ENCODE measurements at regions not wholly inside any gene's neighbourhood (a gene's known extent, or its start where the extent isn't known, plus 50 kb on each side); places are given as distances from the start of the nearest gene placed in this dataset.

GRCh38 chr20:48571949-48572847 is 255.6 kb downstream of the PREX1 start:
- DNase-seq (ENCODE audit: low read depth in 2 of 3, low spot score in 2 of 3) = no peak

DNA sequence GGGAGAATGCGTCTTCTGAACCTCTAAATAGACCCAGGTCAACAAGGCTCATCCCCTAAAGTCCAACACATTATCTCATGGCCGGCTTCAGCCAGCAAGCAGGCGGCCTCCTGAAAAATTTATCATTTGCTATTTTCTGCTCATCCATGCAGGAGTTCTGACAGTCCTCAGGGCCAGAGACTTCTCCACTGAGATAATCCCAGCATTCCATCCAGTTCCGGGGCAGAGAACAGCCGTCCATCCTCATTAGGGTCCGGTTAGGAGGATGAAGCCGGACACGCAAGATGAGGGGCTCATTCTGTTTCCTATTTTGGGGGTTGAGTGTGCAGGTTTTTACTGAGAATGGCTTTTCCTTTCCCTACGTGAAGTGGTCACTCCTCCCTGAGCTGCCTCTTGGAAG is 258.1 kb downstream of the PREX1 start:
- no peak for DNase-seq (ENCODE audit: low read depth in 2 of 3, low spot score in 2 of 3)

- no peak for DNase-seq (ENCODE audit: low read depth in 2 of 3, low spot score in 2 of 3)
These were observed 259.3 kb downstream of the PREX1 start for GRCh38 chr20:48568520-48568919.

- DNase-seq (ENCODE audit: low read depth in 2 of 3, low spot score in 2 of 3) = no peak
These were observed 260.7 kb downstream of the PREX1 start for GRCh38 chr20:48567145-48567544.

DNA sequence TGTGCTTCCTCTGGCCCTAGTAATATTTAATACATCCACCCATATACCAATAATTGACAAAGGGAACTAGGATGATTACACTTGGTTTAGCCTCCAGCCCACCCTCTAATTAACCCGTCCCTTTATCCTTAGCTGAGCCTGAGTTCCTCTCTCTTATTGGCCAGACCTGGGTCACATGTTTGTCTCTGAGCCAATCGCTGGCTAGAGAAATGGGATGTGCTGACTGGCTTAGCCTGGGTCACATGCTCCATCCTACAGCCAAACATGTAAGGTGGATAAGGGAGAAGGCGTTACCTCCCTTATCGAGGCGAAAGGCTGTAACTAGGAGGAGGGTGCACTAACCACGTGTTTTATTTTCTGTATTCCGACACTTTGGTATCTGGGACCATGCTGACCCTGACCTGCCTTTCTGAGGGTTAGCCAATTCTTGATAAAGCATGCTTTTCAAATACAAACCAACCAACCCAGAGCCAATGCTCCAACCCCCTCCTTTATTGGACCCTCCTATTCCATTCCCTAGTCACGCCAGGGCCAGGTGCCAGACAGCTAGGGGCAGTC is 262.7 kb downstream of the PREX1 start:
- DNase-seq (ENCODE audit: low read depth in 2 of 3, low spot score in 2 of 3) = no peak

- DNase-seq (ENCODE audit: low read depth in 2 of 3, low spot score in 2 of 3) = no peak
These were observed 264.5 kb downstream of the PREX1 start for GRCh38 chr20:48563191-48563870.

- no peak for DNase-seq (ENCODE audit: low read depth in 2 of 3, low spot score in 2 of 3)
These were observed 265.1 kb downstream of the PREX1 start for GRCh38 chr20:48562586-48563116.

- DNase-seq (ENCODE audit: low read depth in 2 of 3, low spot score in 2 of 3) = no peak
These were observed 268.9 kb downstream of the PREX1 start for GRCh38 chr20:48558906-48559305.

DNA sequence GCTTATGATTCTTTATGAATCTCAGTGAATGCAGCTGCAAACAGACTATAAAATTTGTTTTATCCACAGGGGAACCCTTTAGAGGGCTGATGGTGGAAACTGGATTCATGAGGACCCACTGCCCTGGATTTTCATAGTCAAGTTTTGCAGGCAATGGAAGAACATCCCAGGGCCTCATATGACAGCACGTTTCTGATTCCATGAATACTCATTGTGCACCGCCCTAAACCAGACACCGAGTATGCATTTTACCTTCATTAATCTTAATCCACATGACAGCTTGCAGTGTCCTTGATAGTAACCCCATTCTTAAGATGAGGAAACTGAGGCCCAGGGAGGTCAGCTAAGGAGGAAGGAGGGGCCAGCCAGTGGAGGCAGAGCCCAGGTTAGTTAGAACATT is 270.4 kb downstream of the PREX1 start:
- no peak for DNase-seq (ENCODE audit: low read depth in 2 of 3, low spot score in 2 of 3)

DNA sequence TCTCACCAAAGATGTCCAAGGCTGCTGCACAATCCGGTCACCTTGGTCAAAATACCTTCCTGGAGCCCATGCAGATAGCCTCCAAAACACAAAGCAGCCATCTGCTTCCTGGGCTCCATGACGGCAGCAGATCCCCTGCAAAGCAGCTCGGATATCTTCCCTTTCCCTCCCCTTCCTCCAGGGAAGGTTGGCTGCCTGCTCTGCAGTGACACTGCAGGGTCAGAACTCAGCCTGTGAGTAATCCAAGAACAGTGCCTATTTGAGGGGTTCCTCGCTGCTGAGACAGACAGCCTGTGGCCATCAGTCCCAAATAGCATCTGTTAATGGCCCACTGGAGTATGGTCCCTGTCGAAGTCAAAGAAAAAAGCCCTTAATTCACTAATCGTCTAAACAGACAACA is 270.8 kb downstream of the PREX1 start:
- DNase-seq (ENCODE audit: low read depth in 2 of 3, low spot score in 2 of 3) = no peak

GRCh38 chr20:48552550-48552949 is 275.2 kb downstream of the PREX1 start:
- no peak for DNase-seq (ENCODE audit: low read depth in 2 of 3, low spot score in 2 of 3)

GRCh38 chr20:48550814-48551213 is 277.0 kb downstream of the PREX1 start:
- DNase-seq (ENCODE audit: low read depth in 2 of 3, low spot score in 2 of 3) = no peak

DNA sequence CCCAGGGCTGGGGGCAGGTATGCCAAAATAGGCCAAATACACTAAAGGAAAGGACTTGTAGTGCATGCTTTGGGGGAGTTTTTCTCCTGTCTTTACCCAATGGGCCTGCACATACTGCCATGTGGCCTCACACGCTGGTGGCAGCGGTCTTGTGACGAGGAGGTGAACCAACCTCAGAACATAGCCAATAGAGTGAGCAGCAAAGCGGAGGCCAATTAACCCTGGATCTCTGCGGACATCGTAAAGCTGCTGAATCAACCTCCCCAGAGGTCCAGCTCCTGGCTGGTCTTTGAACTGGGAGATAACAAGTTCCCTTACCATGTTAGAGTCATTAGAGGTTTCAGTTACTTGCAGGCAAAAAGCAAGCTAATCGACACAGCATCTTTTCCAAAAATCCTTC is 280.1 kb downstream of the PREX1 start:
- DNase-seq (ENCODE audit: low read depth in 2 of 3, low spot score in 2 of 3) = no peak

- DNase-seq (ENCODE audit: low read depth in 2 of 3, low spot score in 2 of 3) = no peak
These were observed 283.1 kb downstream of the PREX1 start for GRCh38 chr20:48544402-48545339.

DNA sequence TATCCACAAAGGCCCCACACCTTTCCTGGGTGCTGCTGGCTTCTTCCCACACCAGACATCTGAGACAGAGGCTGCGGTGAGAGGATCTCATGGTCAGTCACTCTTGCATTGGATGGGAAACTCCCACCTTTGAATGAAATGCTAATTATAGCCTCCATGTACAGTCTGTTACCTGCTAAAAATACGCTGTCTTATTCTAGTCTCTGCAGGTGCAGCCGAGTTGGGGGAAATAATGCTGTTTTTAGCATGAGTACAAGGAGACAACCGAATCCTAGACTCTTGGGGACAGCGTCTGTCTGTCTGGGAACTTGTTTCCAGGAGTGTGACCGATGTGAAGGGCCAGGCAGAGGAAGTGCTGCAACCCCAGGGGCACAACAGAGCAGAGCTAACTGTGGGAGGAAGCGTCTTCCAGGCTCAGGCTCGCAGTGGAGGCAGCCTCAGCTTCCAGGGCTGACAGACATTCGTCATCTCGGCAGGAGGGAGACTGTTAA is 286.2 kb downstream of the PREX1 start:
- no peak for DNase-seq (ENCODE audit: low read depth in 2 of 3, low spot score in 2 of 3)

- no peak for DNase-seq (ENCODE audit: low read depth in 2 of 3, low spot score in 2 of 3)
These were observed 288.9 kb downstream of the PREX1 start for GRCh38 chr20:48538856-48539255.

GRCh38 chr20:48538058-48538825 is 289.6 kb downstream of the PREX1 start:
- DNase-seq (ENCODE audit: low read depth in 2 of 3, low spot score in 2 of 3) = no peak

- DNase-seq (ENCODE audit: low read depth in 2 of 3, low spot score in 2 of 3) = no peak
These were observed 291.6 kb downstream of the PREX1 start for GRCh38 chr20:48536206-48536605.

DNA sequence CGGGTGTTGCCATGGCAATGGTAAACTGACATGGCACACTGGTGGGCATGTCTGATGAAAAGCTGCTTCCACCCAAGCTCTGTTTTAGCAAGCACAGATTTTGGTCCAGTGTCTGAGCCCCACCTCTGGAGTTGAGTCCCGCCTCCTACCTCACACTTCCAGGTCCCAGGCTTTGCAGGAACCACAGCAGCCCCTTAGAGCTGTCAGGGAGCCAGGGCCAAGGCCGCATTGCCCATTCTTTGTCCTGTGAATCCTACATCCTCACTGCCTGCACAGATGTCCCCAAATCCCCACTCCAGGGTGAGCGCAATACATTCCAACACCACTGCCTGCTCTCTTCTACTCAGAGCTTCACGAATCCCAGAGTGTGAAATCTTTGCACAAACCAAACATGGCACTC is 292.2 kb downstream of the PREX1 start:
- no peak for DNase-seq (ENCODE audit: low read depth in 2 of 3, low spot score in 2 of 3)

GRCh38 chr20:48532028-48532427 is 295.8 kb downstream of the PREX1 start:
- DNase-seq (ENCODE audit: low read depth in 2 of 3, low spot score in 2 of 3) = no peak

Measured in hematopoietic multipotent progenitor cell (in vitro differentiated cells).